Activated CD8-positive, alpha-beta T cell treated with anti-CD3 and anti-CD28 coated beads, Interleukin-2, amount 10 ng/mL, durations not matched to agents 7 days and 5 days (primary cell): ENCODE measurements at regions not wholly inside any gene's neighbourhood (a gene's known extent, or its start where the extent isn't known, plus 50 kb on each side); places are given as distances from the start of the nearest gene placed in this dataset.
A peak's percentile ranks its signal among the peaks of the same experiment; 100 is the strongest.

Source experiments
- ATAC-seq: fragments of 150-1000 bp; cut with Tn5 transposase; one replicate; pipeline ENCODE4 v1.10.0; 2021; ENCODE audit warnings: moderate library complexity
- CTCF ChIA-PET: fragments of 350-600 bp; sonication (Branson Sonifier 250); formaldehyde crosslinking; loops from one replicate; lab custom pipeline; 2021; ENCODE audit warnings: antibody characterized with exemption; lab: Charles Lee
- POLR2A ChIA-PET: fragments of 350-600 bp; sonication (Branson Sonifier 250); formaldehyde crosslinking; loops from one replicate; lab custom pipeline; 2021; ENCODE audit warnings: antibody characterized with exemption; lab: Charles Lee
- DNase-seq: peaks from one replicate; pipeline ENCODE4 v3.0.0-alpha.2; 2020
- H3K27ac Mint-ChIP-seq: one replicate; pipeline ENCODE4 v1.8.0; 2021; ENCODE audit warnings: mild to moderate bottlenecking, mixed read lengths
- H3K27me3 Mint-ChIP-seq: one replicate; pipeline ENCODE4 v1.8.0; 2021; ENCODE audit warnings: low read depth, mixed read lengths
- H3K36me3 Mint-ChIP-seq: one replicate; pipeline ENCODE4 v1.8.0; 2021; ENCODE audit warnings: low read depth, mixed read lengths
- H3K4me1 Mint-ChIP-seq: one replicate; pipeline ENCODE4 v1.8.0; 2021; ENCODE audit warnings: low read depth, mixed read lengths
- H3K4me3 Mint-ChIP-seq: one replicate; pipeline ENCODE4 v1.8.0; 2021; ENCODE audit warnings: mild to moderate bottlenecking, mixed read lengths
- H3K9me3 Mint-ChIP-seq: one replicate; pipeline ENCODE4 v1.8.0; 2022; ENCODE audit warnings: mixed read lengths; ENCODE audit not compliant: insufficient read depth

DNA sequence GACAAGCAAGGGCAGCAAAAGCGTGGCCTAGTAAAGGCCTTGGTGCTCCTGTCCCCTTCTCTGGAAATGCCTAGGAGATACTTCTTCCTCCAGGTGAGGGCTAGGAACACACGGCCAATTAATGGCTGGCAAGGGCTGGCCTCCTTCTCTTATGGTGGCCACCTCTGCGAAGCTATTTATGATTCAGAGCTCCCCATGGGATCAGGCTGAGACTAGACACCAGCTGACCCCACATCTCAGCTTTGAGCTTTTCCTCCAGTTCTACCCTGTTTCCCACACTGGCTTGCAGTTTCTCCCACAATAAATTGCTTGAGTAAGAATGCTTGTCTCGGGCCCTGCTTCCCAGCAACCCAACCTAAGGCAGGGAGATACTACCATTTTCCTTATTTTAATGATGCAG lies 53.7 kb downstream of the CAMK2N1 start:
- no peaks in the 10 kb centered on the region for H3K9me3 Mint-ChIP-seq
- POLR2A ChIA-PET = no interaction called here
- H3K4me1 Mint-ChIP-seq = no peaks in the 10 kb centered on the region
- H3K36me3 Mint-ChIP-seq = no peaks in the 10 kb centered on the region
- CTCF ChIA-PET = interaction anchor here (1.3 to 2.7 kb wide), 2 partner anchors 10 to 220 kb away, joined by 3 to 12 read pairs; no protein-coding TSS in a partner anchor
- DNase-seq = no peak
- H3K4me3 Mint-ChIP-seq = no peak overlapping the region
- no peak overlapping the region for H3K27ac Mint-ChIP-seq
- H3K27me3 Mint-ChIP-seq = peaks cover 16% of the 10 kb centered on the region
- ATAC-seq = no peak

DNA sequence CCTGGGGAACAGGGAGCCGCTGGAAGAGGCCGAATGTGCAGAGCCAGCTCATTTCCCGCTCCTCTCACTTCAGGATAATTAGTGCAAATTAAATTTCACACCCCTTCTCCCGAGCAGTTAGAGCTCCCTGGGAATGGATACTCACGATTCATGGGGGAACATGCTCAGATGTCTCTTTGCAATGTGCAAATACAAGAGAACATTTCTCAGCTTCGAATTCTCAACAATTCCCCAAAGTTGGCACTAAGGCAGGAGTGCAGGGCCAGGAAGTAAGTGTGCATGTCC lies 54.9 kb downstream of the CAMK2N1 start:
- H3K9me3 Mint-ChIP-seq = no peaks in the 10 kb centered on the region
- H3K4me3 Mint-ChIP-seq = no peak overlapping the region
- peaks cover 16% of the 10 kb centered on the region for H3K27me3 Mint-ChIP-seq
- DNase-seq (no peak), ATAC-seq (no peak)
- H3K27ac Mint-ChIP-seq = no peak overlapping the region
- H3K4me1 Mint-ChIP-seq = peaks cover 8% of the 10 kb centered on the region
- H3K36me3 Mint-ChIP-seq = no peaks in the 10 kb centered on the region
- ChIA-PET CTCF (interaction anchor here (0.7 to 2.7 kb wide), 7 partner anchors 8 to 264 kb away, joined by 3 to 12 read pairs (median 5); no protein-coding TSS in a partner anchor), POLR2A (no interaction called here)

DNA sequence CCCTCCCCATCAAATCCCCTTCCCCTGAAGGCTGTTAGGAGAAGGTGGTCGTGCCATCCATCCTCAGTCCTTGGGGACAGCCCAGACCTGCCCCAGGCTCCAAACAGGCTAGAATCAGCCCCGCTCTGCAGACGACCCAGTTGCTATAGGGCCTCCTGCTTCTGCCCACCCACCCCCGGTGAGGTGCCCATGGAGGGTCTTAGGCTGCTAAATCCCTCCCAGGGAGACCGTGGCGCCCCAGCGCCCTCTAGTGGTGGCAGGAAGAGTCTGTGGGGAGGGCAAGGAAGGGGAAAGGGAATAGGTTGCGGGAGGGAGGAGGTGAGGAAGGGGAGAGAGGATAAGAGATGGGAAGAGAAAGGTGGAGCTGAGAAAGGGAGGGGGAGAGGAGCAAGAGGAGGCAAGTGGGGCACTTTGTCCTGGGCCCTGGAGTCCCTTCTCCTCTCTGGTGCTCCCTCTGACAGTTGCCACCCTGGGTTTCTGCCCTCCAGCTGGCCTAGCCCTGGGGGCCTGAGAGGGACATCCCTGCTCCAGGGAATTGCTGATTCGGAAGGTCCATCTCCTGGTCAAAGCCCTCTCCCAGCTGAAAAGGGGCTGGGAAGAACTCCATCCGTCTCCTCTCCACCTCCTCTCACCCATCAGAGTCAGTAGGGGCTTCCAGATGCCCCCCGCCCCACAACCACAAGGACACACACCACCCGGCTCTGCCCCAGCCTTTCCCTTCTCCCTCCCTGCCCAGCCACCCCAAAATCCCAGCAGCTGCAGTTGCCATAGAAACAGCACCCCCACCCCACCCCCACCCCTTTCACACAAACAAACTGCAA lies 55.4 kb downstream of the CAMK2N1 start:
- peaks cover 8% of the 10 kb centered on the region for H3K4me1 Mint-ChIP-seq
- no peak for ATAC-seq
- H3K4me3 Mint-ChIP-seq = no peak overlapping the region
- ChIA-PET CTCF (interaction anchor here (0.7 to 2.7 kb wide), 6 partner anchors 9 to 264 kb away, joined by 3 to 12 read pairs (median 5); no protein-coding TSS in a partner anchor), POLR2A (no interaction called here)
- peak; percentile 46 for DNase-seq
- no peaks in the 10 kb centered on the region for H3K9me3 Mint-ChIP-seq
- H3K27ac Mint-ChIP-seq = no peak overlapping the region
- peaks cover 16% of the 10 kb centered on the region for H3K27me3 Mint-ChIP-seq
- no peaks in the 10 kb centered on the region for H3K36me3 Mint-ChIP-seq

DNA sequence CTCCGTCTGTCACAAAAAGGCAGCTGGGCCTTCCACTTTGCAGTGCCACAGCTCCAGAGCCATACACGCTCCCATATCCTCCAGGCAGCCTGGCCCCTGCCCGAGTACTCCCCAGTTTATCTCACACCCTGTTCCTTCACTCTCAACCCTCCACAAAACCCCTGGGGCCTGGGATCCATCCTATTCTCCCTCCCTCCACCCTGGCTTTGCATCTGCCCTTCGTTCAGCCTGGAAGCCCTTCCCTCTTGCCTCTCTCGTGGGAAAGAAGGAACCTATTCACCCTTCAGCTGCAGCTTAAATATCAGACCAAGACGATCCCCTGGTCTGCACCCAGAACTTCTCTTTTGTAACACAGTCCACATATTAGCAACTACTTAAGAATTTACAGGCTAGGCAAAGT lies 56.7 kb downstream of the CAMK2N1 start:
- Mint-ChIP-seq H3K36me3 (no peaks in the 10 kb centered on the region), H3K4me1 (peaks cover 8% of the 10 kb centered on the region), H3K4me3 (no peak overlapping the region), H3K27ac (no peak overlapping the region), H3K27me3 (peaks cover 20% of the 10 kb centered on the region), H3K9me3 (no peaks in the 10 kb centered on the region)
- POLR2A ChIA-PET = no interaction called here
- DNase-seq (no peak), ATAC-seq (no peak)
- CTCF ChIA-PET = interaction anchor here (1.3 to 2.0 kb wide), 3 partner anchors 11 to 216 kb away, joined by 3 to 6 read pairs (median 3); no protein-coding TSS in a partner anchor

DNA sequence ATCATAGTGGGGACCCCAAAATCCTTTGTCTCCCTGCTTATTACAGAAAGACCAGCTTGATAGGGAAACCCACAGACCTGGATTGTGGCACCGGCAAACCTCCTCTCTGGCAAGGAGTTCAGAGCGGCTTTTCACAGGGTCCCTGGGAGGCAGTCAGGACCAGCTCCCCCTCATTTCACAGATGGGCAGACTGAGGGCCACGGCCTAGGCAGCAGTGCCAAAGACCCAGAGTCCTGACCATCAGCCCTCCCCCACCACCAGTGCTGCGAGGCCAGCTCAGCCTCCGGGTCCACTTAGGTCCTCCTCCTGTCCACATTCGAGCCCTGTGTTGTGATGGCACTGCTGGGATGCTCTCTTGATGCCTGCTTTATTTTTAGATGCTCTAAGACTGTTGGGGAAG lies 57.2 kb downstream of the CAMK2N1 start:
- no peaks in the 10 kb centered on the region for H3K36me3 Mint-ChIP-seq
- H3K27me3 Mint-ChIP-seq = peaks cover 20% of the 10 kb centered on the region
- ChIA-PET CTCF (interaction anchor here (1.3 to 2.0 kb wide), 3 partner anchors 10 to 216 kb away, joined by 3 to 6 read pairs (median 3); no protein-coding TSS in a partner anchor), POLR2A (no interaction called here)
- no peaks in the 10 kb centered on the region for H3K9me3 Mint-ChIP-seq
- DNase-seq (no peak), ATAC-seq (no peak)
- peaks cover 8% of the 10 kb centered on the region for H3K4me1 Mint-ChIP-seq
- H3K4me3 Mint-ChIP-seq = no peak overlapping the region
- no peak overlapping the region for H3K27ac Mint-ChIP-seq

DNA sequence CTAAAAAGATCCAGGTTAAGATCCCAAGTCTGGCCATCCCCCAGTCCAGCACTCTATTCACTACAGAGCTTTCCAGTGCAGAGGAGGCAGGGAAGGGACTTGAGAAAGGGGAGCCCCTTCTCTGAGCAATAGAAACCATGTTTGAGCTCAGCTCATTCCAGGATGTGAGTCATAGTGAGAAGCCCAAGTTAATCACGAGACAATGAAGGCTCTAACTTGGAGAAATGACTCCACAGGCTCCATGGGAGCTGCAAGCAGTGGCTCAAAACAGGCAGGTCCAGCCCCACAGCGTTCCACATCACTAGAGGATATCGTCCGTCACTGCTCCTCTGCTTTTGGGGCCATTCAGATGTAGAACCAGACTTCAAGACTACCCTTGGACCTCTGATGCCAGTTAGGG lies 59.1 kb downstream of the CAMK2N1 start:
- H3K36me3 Mint-ChIP-seq = peaks cover 4% of the 10 kb centered on the region
- no peak overlapping the region for H3K27ac Mint-ChIP-seq
- ChIA-PET POLR2A (no interaction called here), CTCF (interaction anchor here (0.5 to 1.1 kb wide), 2 partner anchors 51 to 1064 kb away, joined by 3 read pairs; no protein-coding TSS in a partner anchor)
- ATAC-seq (no peak), DNase-seq (no peak)
- H3K4me3 Mint-ChIP-seq = no peak overlapping the region
- H3K27me3 Mint-ChIP-seq = peaks cover 23% of the 10 kb centered on the region
- H3K4me1 Mint-ChIP-seq = peaks cover 8% of the 10 kb centered on the region
- peaks cover 8% of the 10 kb centered on the region for H3K9me3 Mint-ChIP-seq

DNA sequence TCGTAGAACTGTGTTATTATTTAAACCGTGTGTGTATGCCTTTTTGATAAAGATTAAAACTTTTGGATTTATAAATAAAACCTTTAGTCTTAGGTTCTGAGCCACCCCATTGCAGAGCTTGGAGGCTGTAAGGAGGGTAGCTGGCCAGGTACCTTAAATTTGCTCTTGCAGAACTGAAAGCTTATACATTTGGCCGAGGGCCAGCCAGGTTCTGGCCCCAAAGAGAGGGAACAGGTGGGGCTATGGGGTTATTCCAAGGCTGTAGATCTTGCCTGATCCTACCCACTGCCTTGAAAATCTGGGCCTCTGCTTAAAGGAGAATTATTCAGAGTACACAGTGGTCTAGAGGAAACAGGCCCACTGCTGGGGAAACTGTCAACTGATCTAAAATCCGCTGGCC lies 59.6 kb downstream of the CAMK2N1 start:
- CTCF ChIA-PET = interaction anchor here (0.8 to 1.1 kb wide), 2 partner anchors 49 to 50 kb away, joined by 3 read pairs; no protein-coding TSS in a partner anchor
- H3K27ac Mint-ChIP-seq = no peak overlapping the region

DNA sequence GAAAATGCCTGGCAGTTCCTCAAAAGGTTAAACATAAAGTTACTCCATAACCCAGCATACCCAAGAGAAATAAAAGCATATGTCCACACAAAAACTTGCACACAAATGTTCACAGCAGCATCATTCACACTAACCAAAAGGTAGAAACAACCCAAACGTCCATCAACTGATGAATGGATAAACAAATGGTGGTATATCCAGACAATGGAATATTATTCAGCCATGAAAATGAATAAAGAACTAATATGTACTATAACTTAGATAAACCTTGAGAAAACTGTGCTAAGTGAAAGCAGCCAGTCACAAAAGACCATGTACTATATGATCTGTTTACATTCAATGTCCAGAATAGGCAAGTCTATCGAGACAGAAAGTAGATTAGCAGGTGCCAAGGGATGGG lies 60.4 kb downstream of the CAMK2N1 start:
- no peak for ATAC-seq
- H3K9me3 Mint-ChIP-seq = peaks cover 8% of the 10 kb centered on the region
- no peak for DNase-seq
- POLR2A ChIA-PET = no interaction called here
- H3K27ac Mint-ChIP-seq = no peak overlapping the region
- H3K4me3 Mint-ChIP-seq = no peak overlapping the region
- H3K36me3 Mint-ChIP-seq = peaks cover 4% of the 10 kb centered on the region
- peaks cover 32% of the 10 kb centered on the region for H3K27me3 Mint-ChIP-seq
- CTCF ChIA-PET = interaction anchor here (0.8 kb wide), 1 partner anchor 49 kb away, joined by 3 read pairs; no protein-coding TSS in a partner anchor
- peaks cover 8% of the 10 kb centered on the region for H3K4me1 Mint-ChIP-seq

More for the DNA sequence above, 59.6 kb downstream of the CAMK2N1 start:
- ATAC-seq = no peak
- Mint-ChIP-seq H3K27me3 (peaks cover 28% of the 10 kb centered on the region), H3K4me3 (no peak overlapping the region), H3K36me3 (peaks cover 4% of the 10 kb centered on the region), H3K9me3 (peaks cover 8% of the 10 kb centered on the region), H3K4me1 (peaks cover 8% of the 10 kb centered on the region)
- POLR2A ChIA-PET = no interaction called here
- DNase-seq = no peak

DNA sequence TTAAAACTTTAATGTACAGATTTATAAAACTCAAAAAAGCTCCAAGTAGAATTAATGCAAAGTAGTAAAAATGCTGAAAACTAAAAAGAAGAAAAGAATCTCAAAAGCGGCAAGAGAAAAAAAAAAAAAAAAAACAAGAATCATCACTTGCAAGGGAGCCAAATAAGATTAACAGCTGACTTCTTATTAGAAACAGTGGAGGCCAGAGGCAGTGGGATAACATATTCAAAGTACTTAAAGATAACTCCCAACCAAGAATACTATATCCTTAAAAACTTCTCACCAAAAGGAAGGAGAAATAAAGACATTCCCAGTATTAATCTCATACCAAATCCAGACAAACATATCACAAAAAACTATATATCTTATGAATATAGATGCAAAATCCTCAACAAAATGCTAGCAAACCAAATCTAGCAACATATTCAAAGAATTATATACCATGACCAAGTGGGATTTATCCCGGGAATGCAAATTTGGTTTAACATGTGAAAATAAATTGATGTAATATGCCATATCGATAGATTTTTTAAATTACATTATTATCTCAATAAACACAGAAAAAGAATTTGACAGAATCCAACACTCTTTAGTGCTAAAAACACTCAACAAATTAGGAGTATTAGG lies 62.7 kb downstream of the CAMK2N1 start:
- Mint-ChIP-seq H3K4me1 (peaks cover 8% of the 10 kb centered on the region), H3K4me3 (no peak overlapping the region), H3K9me3 (peaks cover 8% of the 10 kb centered on the region), H3K27me3 (peaks cover 27% of the 10 kb centered on the region), H3K27ac (no peak overlapping the region), H3K36me3 (peaks cover 4% of the 10 kb centered on the region)
- DNase-seq (no peak), ATAC-seq (no peak)
- ChIA-PET CTCF (interaction anchor here (0.9 to 1.4 kb wide), 2 partner anchors 62 to 210 kb away, joined by 3 to 5 read pairs; no protein-coding TSS in a partner anchor), POLR2A (no interaction called here)

DNA sequence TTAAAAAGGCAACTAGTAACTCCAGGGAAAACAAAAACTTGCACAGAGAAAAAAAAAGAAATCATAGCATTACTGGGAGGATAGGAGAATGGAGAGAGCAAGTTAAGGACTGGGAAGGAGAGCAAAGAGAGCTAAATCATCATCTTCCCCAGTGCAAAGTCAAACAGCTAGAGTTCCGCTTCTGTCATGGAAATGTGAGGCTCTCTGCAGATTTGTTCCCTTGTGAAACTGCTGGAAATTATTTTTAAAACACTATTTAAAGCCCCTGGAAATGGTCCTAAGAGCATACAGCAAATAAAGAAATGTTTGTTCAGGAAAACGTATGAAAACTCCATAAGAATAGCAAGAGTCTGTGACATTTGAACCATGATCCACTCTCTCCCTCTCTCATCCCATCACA lies 64.6 kb downstream of the CAMK2N1 start:
- POLR2A ChIA-PET = no interaction called here
- H3K27me3 Mint-ChIP-seq = peaks cover 30% of the 10 kb centered on the region

DNA sequence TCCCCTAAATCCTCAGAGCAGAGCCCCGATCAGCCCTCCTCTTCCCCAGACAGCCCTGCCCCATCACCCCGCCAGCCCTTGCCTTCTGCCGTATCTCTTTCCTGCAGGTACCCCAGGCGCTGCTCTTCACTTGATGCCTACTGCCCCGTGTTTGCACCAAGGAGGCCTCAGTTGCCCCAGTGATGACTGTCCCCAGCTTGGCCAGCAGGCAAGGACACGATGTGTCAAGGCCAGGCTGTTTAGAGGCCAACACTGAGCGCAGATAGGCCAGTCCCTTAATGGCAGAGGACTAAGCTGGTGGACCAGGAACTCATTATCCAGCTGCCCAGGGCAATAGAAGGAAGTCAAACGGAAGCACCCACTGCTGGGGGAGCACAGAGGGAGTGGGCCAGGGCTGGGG lies 68.4 kb downstream of the CAMK2N1 start:
- Mint-ChIP-seq H3K4me1 (peaks cover 3% of the 10 kb centered on the region), H3K4me3 (no peak overlapping the region), H3K9me3 (peaks cover 2% of the 10 kb centered on the region), H3K27ac (no peak overlapping the region), H3K27me3 (peaks cover 25% of the 10 kb centered on the region), H3K36me3 (no peaks in the 10 kb centered on the region)
- DNase-seq (no peak), ATAC-seq (no peak)
- CTCF ChIA-PET = no interaction called here
- POLR2A ChIA-PET = no interaction called here

More for the DNA sequence above, 64.6 kb downstream of the CAMK2N1 start:
- H3K4me3 Mint-ChIP-seq = no peak overlapping the region
- peaks cover 8% of the 10 kb centered on the region for H3K9me3 Mint-ChIP-seq
- CTCF ChIA-PET = interaction anchor here (1.0 kb wide), 1 partner anchor 10 kb away, joined by 3 read pairs; no protein-coding TSS in a partner anchor
- DNase-seq (no peak), ATAC-seq (no peak)
- H3K36me3 Mint-ChIP-seq = peaks cover 4% of the 10 kb centered on the region
- H3K27ac Mint-ChIP-seq = no peak overlapping the region
- H3K4me1 Mint-ChIP-seq = peaks cover under 1% of the 10 kb centered on the region

DNA sequence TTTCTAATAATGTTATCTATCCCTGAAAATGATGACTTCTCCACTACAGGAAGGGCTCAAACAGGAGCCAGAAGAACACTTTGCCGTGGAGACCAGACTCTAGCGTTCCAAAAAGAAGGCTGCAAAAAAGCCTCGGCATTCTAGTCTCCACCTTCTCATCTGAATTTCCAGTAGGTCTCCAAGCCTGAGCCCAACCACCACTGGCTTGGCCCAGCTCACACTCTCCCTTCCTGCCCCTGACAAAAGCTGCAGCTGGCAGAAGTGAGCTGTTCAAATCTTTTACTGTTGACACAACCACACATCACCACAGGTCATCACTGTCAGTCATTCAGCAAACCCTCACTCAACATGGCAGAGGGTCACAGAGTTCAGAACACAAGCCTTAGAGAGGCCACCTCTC lies 69.3 kb downstream of the CAMK2N1 start:
- H3K9me3 Mint-ChIP-seq = no peaks in the 10 kb centered on the region
- peaks cover 3% of the 10 kb centered on the region for H3K4me1 Mint-ChIP-seq
- ATAC-seq (no peak), DNase-seq (no peak)
- H3K27ac Mint-ChIP-seq = no peak overlapping the region
- POLR2A ChIA-PET = no interaction called here
- peaks cover 26% of the 10 kb centered on the region for H3K27me3 Mint-ChIP-seq
- H3K36me3 Mint-ChIP-seq = no peaks in the 10 kb centered on the region
- CTCF ChIA-PET = no interaction called here
- no peak overlapping the region for H3K4me3 Mint-ChIP-seq
